Lung microvascular endothelial cell (primary cell): ENCODE measurements at regions not wholly inside any gene's neighbourhood (a gene's known extent, or its start where the extent isn't known, plus 50 kb on each side); places are given as distances from the start of the nearest gene placed in this dataset.
"Not testable (repeated sequence)": the region's sequence is repeated elsewhere in the genome, so short reads cannot be mapped to it uniquely, and the experiment has no call there.

ENCODE experiments used
- DNase-seq, 2 donors: peaks; one replicate each; pipeline versions ENCODE4 v3.0.0 to v3.0.0-alpha.2; 2010; ENCODE audit warnings: low read depth in 2 of 2

- DNase-seq, result not testable (repeated sequence)
Measured at GRCh38 chr13:109979676-109980075, 193.3 kb upstream of the IRS2 start.

GRCh38 chr13:109979228-109979627 is 192.8 kb upstream of the IRS2 start:
- DNase-seq, result no peak

GRCh38 chr13:109977212-109977968 is 191.0 kb upstream of the IRS2 start:
- no peak for DNase-seq

GRCh38 chr13:109976206-109976997 is 190.0 kb upstream of the IRS2 start:
- no peak for DNase-seq

GRCh38 chr13:109974354-109974753 is 188.0 kb upstream of the IRS2 start:
- no peak for DNase-seq

- DNase-seq, result no peak
Measured at GRCh38 chr13:109973279-109973678, 186.9 kb upstream of the IRS2 start.

- DNase-seq, result no peak
Measured at GRCh38 chr13:109971456-109972090, 185.2 kb upstream of the IRS2 start.

GRCh38 chr13:109971006-109971405 is 184.6 kb upstream of the IRS2 start:
- no peak for DNase-seq

GRCh38 chr13:109968876-109969577 is 182.6 kb upstream of the IRS2 start:
- DNase-seq, result no peak

- no peak for DNase-seq
Measured at GRCh38 chr13:109963960-109964563, 177.7 kb upstream of the IRS2 start.

- no peak for DNase-seq
Measured at GRCh38 chr13:109963384-109963783, 177.0 kb upstream of the IRS2 start.

GRCh38 chr13:109959903-109960302 is 173.5 kb upstream of the IRS2 start:
- no peak for DNase-seq

- no peak for DNase-seq
Measured at GRCh38 chr13:109957875-109958274, 171.5 kb upstream of the IRS2 start.

GRCh38 chr13:109955598-109955997 is 169.2 kb upstream of the IRS2 start:
- DNase-seq, result no peak

GRCh38 chr13:109954441-109954840 is 168.1 kb upstream of the IRS2 start:
- DNase-seq, result no peak

GRCh38 chr13:109951491-109951890 is 165.1 kb upstream of the IRS2 start:
- no peak for DNase-seq

- DNase-seq, result no peak
Measured at GRCh38 chr13:109949397-109949796, 163.0 kb upstream of the IRS2 start.

- DNase-seq, result no peak
Measured at GRCh38 chr13:109947006-109947405, 160.6 kb upstream of the IRS2 start.

GRCh38 chr13:109945206-109945960 is 159.0 kb upstream of the IRS2 start:
- DNase-seq, result no peak

- DNase-seq, result no peak
Measured at GRCh38 chr13:109941951-109942350, 155.6 kb upstream of the IRS2 start.

- DNase-seq, result no peak
Measured at GRCh38 chr13:109941221-109941620, 154.8 kb upstream of the IRS2 start.
